ENCODE measurements at regions not wholly inside any gene's neighbourhood (a gene's known extent, or its start where the extent isn't known, plus 50 kb on each side); places are given as distances from the start of the nearest gene placed in this dataset.

DNA sequence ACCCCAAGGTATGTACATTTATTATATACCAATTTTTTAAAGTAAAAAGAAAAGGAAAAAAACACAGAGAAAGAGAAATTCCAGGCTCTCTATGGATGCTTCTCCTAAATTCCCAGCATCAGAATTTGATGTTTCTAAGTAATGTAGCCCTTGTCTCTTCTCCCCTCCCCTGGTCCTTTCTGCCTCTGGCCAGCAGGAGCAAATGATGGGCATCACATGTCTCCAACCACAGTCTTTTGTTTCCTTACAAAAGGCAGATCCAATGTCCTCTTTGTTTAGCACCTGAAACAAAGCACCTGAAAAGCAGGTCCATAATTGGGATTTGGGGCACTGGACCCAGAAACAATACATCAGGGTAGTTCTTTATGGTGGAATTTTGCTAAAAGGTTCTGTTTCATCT, 50.4 kb upstream of the APC start:
- no peak overlapping the region for H3K27ac Mint-ChIP-seq
- Histone ChIP-seq H3F3A (replicated peaks; ENCODE audit: low read depth) (no peaks in the 10 kb centered on the region), H3K4me3 (no peak overlapping the region), H3K79me2 (replicated peaks; ENCODE audit: insufficient read depth) (no peaks in the 10 kb centered on the region), H4K20me1 (replicated peaks; ENCODE audit: insufficient read depth) (no peaks in the 10 kb centered on the region), H3K27me3 (ENCODE audit: insufficient read depth) (no peaks in the 10 kb centered on the region), H3K27ac (ENCODE audit: low read depth) (no peak overlapping the region), H3K36me3 (ENCODE audit: insufficient read depth) (no peaks in the 10 kb centered on the region), H3K4me2 (no peak overlapping the region), H3K9me2 (ENCODE audit: insufficient read depth) (no peaks in the 10 kb centered on the region), H2AFZ (peak overlapping the region; percentile 47; the same call in 1 of the 2 replicates), H3K4me1 (ENCODE audit: insufficient read depth) (peaks cover 11% of the 10 kb centered on the region)
- TF ChIP-seq, protein P1, sequence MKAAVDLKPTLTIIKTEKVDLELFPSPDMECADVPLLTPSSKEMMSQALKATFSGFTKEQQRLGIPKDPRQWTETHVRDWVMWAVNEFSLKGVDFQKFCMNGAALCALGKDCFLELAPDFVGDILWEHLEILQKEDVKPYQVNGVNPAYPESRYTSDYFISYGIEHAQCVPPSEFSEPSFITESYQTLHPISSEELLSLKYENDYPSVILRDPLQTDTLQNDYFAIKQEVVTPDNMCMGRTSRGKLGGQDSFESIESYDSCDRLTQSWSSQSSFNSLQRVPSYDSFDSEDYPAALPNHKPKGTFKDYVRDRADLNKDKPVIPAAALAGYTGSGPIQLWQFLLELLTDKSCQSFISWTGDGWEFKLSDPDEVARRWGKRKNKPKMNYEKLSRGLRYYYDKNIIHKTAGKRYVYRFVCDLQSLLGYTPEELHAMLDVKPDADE (IDR thresholded peaks at IDR 0.05): no peak
- TF ChIP-seq, protein P2, sequence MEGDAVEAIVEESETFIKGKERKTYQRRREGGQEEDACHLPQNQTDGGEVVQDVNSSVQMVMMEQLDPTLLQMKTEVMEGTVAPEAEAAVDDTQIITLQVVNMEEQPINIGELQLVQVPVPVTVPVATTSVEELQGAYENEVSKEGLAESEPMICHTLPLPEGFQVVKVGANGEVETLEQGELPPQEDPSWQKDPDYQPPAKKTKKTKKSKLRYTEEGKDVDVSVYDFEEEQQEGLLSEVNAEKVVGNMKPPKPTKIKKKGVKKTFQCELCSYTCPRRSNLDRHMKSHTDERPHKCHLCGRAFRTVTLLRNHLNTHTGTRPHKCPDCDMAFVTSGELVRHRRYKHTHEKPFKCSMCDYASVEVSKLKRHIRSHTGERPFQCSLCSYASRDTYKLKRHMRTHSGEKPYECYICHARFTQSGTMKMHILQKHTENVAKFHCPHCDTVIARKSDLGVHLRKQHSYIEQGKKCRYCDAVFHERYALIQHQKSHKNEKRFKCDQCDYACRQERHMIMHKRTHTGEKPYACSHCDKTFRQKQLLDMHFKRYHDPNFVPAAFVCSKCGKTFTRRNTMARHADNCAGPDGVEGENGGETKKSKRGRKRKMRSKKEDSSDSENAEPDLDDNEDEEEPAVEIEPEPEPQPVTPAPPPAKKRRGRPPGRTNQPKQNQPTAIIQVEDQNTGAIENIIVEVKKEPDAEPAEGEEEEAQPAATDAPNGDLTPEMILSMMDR (conservative IDR thresholded peaks at IDR 0.05; ENCODE audit: low read depth in 2 of 2): no peak
- TF ChIP-seq CREB1 (CRISPR knock-in tag; IDR thresholded peaks at IDR 0.05; ENCODE audit: low read depth): no peak
- TF ChIP-seq, protein P3, sequence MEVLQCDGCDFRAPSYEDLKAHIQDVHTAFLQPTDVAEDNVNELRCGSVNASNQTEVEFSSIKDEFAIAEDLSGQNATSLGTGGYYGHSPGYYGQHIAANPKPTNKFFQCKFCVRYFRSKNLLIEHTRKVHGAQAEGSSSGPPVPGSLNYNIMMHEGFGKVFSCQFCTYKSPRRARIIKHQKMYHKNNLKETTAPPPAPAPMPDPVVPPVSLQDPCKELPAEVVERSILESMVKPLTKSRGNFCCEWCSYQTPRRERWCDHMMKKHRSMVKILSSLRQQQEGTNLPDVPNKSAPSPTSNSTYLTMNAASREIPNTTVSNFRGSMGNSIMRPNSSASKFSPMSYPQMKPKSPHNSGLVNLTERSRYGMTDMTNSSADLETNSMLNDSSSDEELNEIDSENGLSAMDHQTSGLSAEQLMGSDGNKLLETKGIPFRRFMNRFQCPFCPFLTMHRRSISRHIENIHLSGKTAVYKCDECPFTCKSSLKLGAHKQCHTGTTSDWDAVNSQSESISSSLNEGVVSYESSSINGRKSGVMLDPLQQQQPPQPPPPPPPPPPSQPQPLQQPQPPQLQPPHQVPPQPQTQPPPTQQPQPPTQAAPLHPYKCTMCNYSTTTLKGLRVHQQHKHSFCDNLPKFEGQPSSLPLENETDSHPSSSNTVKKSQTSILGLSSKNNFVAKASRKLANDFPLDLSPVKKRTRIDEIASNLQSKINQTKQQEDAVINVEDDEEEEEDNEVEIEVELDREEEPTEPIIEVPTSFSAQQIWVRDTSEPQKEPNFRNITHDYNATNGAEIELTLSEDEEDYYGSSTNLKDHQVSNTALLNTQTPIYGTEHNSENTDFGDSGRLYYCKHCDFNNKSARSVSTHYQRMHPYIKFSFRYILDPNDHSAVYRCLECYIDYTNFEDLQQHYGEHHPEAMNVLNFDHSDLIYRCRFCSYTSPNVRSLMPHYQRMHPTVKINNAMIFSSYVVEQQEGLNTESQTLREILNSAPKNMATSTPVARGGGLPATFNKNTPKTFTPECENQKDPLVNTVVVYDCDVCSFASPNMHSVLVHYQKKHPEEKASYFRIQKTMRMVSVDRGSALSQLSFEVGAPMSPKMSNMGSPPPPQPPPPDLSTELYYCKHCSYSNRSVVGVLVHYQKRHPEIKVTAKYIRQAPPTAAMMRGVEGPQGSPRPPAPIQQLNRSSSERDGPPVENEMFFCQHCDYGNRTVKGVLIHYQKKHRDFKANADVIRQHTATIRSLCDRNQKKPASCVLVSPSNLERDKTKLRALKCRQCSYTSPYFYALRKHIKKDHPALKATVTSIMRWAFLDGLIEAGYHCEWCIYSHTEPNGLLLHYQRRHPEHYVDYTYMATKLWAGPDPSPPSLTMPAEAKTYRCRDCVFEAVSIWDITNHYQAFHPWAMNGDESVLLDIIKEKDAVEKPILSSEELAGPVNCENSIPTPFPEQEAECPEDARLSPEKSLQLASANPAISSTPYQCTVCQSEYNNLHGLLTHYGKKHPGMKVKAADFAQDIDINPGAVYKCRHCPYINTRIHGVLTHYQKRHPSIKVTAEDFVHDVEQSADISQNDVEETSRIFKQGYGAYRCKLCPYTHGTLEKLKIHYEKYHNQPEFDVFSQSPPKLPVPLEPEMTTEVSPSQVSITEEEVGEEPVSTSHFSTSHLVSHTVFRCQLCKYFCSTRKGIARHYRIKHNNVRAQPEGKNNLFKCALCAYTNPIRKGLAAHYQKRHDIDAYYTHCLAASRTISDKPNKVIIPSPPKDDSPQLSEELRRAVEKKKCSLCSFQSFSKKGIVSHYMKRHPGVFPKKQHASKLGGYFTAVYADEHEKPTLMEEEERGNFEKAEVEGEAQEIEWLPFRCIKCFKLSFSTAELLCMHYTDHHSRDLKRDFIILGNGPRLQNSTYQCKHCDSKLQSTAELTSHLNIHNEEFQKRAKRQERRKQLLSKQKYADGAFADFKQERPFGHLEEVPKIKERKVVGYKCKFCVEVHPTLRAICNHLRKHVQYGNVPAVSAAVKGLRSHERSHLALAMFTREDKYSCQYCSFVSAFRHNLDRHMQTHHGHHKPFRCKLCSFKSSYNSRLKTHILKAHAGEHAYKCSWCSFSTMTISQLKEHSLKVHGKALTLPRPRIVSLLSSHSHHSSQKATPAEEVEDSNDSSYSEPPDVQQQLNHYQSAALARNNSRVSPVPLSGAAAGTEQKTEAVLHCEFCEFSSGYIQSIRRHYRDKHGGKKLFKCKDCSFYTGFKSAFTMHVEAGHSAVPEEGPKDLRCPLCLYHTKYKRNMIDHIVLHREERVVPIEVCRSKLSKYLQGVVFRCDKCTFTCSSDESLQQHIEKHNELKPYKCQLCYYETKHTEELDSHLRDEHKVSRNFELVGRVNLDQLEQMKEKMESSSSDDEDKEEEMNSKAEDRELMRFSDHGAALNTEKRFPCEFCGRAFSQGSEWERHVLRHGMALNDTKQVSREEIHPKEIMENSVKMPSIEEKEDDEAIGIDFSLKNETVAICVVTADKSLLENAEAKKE (CRISPR knock-in tag; IDR thresholded peaks at IDR 0.05): 0 out of 2 replicates have a peak, but pooled peaks have one; percentile 11
- peak; percentile 76 for DNase-seq (ENCODE audit: low spot score)
- ATAC-seq: peak; percentile 80
- H3K9me3 Mint-ChIP-seq: no peaks in the 10 kb centered on the region
- peaks cover 15% of the 10 kb centered on the region for H3K4me1 Mint-ChIP-seq
- H3K27me3 Mint-ChIP-seq (ENCODE audit: insufficient read depth, low read depth, poor library complexity): peaks cover 3% of the 10 kb centered on the region
- no peaks in the 10 kb centered on the region for H3K36me3 Mint-ChIP-seq (ENCODE audit: low read depth)
- no peak overlapping the region for H3K4me3 Mint-ChIP-seq

Measured in GM23338 (cell line).